Right lobe of liver (tissue), 4 donors: ENCODE measurements at regions not wholly inside any gene's neighbourhood (a gene's known extent, or its start where the extent isn't known, plus 50 kb on each side); places are given as distances from the start of the nearest gene placed in this dataset.

Experiments used
- POLR2A ChIP-seq: fragments of 450-650 bp; IDR thresholded peaks from one replicate; pipeline ENCODE4 v1.6.1; 2017; ENCODE audit warnings: antibody characterized with exemption, mild to moderate bottlenecking
- TF ChIP-seq, protein P1 (sequence below), 4 donors: fragments of 200-600 bp in 3 of 4; fragments of 450-650 bp in 1 of 4; IDR thresholded peaks; one replicate each; pipeline versions ENCODE4 v1.5.1 to v1.8.0; 2016 to 2022; ENCODE audit warnings: antibody characterized with exemption in 4 of 4, mild to moderate bottlenecking in 2 of 4
- donor health status: DM: no; HTN: no; CAD: no.
- donor health status: DM: no; HTN: no; CAD: no.
- donor health status: DM: no; HTN: yes; CAD: no.

DNA sequence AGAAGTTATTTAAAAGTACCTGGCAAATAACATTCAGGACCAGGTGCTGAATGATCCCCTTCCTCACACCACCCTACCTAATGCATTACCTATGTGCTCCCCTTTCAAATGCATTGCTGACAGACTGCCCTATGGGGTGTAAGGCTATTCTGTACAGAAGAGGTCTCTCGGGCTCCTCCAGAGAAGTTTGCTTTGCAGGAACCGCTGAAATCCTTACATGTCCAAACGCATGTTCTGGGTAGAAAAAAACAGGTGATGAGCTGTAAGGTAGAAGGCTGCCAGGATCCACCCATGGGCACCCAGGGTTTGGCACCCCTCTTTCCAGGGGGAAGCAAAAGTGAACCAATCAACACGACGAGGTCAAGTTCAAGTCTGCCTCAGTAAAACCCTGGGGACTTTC is 58.3 kb upstream of the TARBP1 start:
- TF ChIP-seq, protein P1, sequence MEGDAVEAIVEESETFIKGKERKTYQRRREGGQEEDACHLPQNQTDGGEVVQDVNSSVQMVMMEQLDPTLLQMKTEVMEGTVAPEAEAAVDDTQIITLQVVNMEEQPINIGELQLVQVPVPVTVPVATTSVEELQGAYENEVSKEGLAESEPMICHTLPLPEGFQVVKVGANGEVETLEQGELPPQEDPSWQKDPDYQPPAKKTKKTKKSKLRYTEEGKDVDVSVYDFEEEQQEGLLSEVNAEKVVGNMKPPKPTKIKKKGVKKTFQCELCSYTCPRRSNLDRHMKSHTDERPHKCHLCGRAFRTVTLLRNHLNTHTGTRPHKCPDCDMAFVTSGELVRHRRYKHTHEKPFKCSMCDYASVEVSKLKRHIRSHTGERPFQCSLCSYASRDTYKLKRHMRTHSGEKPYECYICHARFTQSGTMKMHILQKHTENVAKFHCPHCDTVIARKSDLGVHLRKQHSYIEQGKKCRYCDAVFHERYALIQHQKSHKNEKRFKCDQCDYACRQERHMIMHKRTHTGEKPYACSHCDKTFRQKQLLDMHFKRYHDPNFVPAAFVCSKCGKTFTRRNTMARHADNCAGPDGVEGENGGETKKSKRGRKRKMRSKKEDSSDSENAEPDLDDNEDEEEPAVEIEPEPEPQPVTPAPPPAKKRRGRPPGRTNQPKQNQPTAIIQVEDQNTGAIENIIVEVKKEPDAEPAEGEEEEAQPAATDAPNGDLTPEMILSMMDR (IDR thresholded peaks at IDR 0.05) = no peak
- no peak for TF ChIP-seq POLR2A
